CD4-positive, alpha-beta T cell treated with Interleukin-4 for 1 hour (primary cell): ENCODE measurements at regions not wholly inside any gene's neighbourhood (a gene's known extent, or its start where the extent isn't known, plus 50 kb on each side); places are given as distances from the start of the nearest gene placed in this dataset.
A peak's percentile ranks its signal among the peaks of the same experiment; 100 is the strongest.

Experiments
- DNase-seq, 2 donors: peaks; one replicate each; pipeline ENCODE4 v3.0.0-alpha.2; 2020 to 2022

DNA sequence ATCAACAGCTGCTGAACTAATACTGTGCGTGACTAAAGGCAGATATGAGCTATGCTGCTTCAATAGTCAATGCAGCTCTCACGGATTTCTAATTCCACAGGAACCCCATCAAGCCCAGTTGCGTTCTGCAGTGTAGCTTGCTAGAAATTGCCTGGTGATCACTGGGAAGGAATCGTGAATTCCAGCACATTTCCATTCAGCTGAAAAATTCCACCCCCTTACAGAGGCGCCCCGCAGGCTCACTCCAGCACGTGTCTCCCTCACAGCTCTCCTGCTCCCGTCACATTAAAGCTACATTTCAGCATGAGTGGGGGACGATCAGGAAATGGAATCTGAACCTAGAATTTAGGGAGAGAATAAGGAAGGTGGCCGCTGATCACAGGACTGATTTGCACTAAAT, 534.8 kb downstream of the TCERG1L start:
- DNase-seq = no peak

DNA sequence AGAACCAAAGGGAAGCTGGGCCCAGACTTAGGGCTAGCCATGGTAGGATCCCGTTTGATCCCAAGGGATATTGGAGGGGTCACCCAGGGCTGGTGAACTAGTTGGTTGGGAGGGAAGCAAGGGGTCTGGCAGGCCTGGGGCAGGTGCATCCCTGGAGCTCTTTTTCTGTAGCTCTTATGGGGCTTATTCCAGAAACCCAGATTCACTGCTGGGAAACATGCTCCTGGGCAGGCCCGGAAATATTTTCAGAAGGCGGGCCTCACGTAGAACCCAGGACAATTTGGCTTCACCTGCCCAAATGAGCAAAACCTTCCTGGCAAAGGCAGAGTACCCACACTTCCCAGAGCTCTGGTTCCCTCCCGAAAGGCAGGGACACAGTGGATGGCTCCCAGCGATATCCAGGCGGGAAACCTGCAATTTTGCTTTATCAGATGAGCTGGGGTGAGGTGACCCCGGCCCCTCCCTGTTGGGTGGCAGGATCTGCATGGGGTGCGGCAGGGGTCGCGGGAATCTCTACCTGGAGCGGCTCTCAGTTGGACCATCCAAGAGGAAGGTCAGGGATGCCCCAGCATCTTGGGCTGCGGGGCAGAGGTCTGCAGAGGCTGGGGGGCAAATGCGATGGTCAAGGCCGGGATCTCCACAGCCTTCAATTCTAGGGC, 533.9 kb downstream of the TCERG1L start:
- no peak for DNase-seq

DNA sequence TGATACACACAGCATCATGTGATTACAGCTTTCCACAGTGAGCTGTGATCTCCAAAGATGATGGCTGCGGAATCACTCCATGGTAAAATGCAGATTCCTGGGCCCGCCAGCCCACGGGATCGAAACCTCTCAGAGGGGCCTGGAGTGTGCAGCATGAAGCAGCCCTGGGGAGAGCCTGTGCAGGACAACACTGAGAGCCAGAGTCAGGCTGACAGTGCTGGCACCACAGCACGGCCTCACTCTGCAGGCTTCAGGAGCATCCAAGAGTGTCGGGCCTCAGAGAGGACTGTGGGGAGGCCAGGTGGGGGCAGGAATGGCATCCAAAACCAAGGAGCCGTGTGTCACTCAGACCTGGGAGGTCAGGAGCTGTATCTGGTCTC, 533.4 kb downstream of the TCERG1L start:
- DNase-seq = no peak

DNA sequence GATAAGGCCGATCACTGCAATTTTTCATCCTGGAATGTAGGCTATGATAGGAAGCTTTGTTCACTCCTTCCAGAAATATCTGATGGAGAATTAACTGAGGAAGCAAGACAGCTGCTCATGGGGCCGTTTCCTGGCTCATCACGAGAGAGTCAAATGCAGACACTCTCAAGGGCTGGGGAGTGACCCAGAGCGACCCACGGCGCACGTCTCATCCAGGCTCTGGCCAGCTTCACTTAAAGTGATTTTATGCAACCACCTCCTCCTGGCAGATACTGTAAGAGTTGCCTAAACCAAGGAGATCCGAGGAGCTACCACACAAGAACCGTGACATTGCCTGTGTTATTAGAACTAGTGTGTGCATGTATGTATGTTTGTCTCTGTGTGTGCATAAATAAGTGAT, 530.8 kb downstream of the TCERG1L start:
- no peak for DNase-seq

DNA sequence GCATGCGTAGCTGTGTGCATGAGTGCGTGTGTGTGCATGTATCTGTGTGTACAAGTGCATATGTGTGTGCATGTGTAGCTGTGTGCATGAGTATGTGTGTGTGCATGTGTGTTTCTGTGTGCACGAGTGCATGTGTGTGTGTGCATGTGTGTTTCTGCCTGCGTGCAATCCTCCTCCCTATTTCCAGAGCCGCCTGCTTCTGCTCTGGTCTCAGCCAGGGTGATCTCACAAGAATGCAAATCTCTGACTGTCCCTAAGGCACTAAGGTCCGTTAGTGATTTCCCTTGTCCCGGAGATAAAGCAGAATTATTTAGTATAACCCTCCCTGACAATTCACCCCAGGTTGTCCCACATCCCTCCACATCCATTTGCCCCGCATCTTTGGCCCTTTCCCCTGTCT, 530.3 kb downstream of the TCERG1L start:
- no peak for DNase-seq

DNA sequence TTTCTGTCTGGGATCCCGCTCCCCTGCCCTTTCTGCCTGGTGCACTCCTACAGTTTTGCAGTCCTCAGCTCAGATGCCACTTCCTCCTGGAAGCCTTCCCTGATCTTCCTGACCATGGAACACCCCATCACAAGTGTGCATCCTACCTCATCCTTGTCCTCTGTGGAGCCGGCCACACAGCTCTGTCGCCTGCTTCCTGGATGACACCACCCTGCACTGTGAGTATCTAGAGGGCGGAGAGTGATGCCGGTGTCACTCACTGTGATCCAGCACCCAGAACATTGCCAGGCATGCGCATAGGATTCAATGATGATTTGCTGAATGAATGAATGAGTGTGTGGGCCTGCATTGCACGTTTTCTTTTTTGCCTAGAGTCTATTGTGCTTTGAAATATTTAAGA, 529.9 kb downstream of the TCERG1L start:
- DNase-seq = no peak

DNA sequence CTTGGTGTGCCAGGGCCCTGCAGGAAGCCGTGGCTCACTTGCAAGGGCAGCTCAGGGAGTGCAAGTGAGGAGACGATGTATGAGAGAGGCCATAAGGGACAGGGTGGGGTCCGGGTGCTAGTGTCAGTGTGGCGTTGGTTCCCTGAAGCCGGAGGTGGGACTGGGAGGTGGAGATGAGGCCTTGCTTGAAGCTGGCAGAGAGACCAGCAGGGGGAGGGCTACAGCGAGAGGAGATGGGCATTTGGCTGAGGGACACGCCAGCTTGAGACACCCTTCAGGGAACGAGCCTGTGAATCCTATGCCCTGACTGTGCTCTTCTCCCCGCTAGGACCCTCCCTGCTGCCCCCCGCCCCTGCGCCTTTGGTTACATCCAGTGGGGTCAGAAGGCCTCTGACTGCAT, 529.1 kb downstream of the TCERG1L start:
- no peak for DNase-seq

DNA sequence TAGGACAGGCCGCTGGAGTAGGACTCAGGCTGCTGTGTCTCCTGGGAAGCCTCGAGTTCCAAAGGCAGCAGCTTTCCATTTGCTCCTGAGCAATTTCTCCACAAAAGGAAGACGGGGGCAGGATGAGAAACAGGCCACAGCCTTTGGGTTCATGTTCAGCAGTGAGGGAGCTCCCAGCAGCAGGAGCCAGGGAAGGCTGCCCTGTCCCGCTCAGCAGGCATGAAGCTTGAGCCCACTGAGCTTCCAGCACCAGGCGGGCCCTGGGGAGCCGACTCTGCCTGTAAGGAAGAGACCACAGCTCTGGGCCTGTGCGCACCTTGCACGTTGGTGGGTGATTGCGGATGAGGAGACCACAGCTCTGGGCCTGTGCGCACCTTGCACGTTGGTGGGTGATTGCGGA, 527.2 kb downstream of the TCERG1L start:
- DNase-seq = no peak

DNA sequence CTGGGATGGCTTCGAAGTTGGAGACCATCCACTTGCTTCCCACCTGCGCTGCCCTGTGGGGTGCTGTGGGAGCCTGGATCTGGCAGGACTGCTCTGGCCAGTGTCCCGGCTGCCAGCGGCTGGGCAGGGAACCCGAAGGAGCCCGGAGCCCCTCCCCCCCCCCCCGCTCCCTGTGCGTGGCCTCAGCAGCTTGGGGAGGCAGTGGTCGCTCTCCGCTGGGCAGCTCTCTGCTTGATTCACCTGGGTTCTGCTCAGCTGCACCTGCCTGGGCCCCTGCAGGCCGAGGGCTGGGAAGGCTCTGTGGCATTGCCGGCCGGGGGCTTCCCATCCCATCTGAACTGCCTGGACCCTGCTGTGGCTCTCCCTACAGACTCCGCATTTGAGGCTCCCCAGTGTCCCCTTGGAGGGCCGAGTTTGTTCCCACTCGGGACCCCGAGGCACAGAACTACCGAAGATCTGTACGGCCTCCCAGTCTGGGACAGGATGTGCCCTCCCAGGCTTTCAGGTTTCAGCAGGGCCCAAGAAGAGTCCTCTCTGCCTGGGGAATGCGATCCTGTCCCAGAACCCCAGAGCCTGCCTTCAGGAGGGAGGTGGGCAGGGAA, 525.1 kb downstream of the TCERG1L start:
- no peak for DNase-seq

DNA sequence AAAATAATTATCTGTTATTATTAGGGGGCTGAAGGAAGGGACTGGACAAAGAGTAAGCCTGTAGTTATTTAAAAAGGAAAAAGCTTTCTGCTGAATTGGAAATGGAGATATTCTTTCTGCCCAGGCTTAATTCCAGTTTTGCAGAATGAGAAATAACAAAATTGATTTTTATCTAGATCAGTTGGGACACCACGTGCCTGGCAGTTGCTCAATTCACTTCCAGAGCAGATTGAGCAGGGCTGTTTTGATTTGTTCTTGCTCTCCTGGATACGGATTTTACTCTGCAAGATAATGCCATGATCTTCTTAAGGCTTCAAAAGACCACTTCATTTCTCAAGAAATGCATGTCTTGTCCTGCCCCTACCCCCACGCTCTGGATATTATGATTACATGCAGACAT, 524.3 kb downstream of the TCERG1L start:
- no peak for DNase-seq

DNA sequence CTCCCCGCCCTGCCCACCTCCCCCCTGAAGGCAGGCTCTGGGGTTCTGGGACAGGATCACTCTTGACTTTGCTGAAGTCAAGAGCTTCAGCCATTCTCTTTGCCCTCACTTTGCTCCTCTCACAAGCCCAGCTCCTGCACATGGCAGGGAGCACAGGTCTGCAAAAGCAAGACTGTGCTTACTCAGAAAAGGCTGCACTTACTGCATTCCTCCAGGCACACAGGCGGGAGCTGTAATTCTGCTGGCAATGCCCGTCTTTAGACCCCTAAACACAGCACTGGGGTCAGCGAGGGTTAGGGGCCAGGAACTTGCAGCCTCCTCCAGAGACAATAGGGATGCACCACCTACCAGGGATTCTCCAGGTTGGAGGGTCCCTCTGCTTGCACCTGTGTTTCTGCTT, 523.7 kb downstream of the TCERG1L start:
- no peak for DNase-seq

DNA sequence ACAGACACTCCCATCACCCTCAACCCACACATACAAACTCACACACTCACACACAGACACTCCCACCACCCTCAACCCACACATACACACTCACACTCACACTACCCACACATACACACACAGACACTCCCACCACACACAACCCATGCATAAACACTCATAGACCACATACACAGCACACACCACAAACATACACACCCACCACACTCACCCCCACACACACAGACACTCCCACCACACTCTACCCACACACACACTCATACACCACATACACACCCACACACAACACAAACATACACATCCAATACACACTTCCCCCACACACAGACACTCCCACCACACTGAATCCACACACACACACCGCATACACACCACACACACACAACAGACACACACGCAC, 521.2 kb downstream of the TCERG1L start:
- DNase-seq = no peak

DNA sequence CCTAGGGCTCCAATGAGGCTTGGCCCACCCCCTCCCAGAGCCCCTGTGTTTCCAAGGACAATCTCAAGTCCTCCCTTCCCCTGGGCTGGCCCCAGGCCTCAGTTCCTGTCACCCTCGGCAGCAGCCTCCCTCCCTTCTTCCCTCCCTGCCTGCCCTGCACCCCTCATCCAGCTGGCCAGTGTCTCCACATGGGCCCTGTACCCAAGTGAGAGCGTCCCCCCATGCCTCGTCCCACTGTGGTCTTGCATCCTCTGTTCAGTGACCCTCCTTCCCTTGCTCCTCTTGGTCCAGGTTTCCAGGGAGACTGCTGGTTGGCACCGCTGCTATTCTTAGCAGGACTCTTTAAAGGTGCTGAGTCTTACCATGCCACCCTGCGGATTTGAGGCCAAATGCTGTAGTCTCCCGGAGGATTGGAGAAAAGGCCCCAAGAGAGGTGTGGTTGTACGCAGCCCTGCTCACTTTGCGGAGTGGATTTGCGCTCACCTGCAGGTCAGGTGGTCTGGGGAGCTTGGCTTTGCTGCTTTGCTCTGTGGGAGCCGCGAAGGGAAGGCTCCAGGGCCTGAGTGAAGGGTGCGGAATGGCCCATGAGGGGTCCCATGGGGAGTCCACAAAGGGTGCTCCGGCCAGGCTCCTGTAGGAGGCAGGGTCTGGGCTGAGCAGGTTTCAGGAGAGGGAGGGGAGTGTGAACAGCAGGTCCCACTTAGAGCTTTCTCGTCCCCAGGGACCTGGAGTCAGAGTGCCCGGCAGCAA, 519.2 kb downstream of the TCERG1L start:
- no peak for DNase-seq

DNA sequence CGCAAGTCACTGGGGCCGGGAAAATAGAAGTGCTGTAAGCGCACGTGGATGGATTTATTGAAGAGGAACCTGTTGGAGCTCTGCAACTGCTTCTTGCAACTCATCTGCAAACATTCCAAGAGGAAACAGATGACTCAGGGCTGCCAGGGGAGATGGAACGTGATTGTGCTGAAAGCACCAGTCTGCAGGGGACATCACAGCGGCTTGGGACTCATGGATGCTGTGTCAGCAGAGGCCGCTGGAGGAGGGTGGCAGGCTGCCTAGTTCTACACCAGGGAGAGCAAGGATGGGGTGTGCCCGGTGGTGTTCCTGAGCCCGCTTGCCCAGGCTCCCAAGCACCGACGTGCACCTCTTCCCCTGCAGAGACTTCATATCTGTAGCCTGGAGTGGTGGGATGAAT, 515.7 kb downstream of the TCERG1L start:
- no peak for DNase-seq

DNA sequence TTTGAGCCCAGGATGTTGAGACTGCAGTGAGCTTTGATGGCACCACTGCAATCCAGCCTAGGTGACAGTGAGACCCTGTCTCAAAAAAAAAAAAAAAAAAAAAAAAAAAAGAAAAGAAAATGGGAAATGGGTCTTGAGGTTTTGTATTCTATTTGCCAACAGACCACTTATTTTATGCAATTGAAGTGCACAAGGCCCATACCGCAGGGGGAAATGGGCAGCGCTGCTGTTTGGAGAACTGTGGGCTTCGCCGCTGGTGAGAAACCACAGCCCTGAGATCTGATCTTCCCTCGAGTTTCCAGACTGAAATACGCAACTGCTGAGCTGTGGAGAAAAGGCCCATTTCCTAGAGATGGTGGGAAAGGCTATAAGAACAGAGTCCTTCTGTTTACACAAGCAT, 512.0 kb downstream of the TCERG1L start:
- no peak for DNase-seq

DNA sequence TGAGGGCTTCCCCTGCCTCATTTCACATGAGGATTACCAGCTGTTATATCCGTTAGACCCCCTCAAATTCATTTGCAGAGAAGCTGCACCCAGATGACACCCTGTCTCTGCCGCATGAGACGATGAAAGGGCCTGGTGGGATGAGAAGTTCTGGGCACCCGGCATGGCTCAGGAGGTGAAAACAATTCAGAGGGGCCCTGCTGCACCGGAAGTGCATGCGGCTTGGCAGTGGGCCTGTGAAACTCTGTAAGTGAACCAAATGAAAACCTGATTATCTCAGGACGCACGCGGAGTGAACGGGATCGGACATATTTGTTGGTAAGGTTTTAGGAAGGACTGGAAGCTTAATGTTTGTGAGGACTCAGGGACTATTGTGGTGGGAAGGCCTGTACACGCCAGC, 511.2 kb downstream of the TCERG1L start:
- no peak for DNase-seq

DNA sequence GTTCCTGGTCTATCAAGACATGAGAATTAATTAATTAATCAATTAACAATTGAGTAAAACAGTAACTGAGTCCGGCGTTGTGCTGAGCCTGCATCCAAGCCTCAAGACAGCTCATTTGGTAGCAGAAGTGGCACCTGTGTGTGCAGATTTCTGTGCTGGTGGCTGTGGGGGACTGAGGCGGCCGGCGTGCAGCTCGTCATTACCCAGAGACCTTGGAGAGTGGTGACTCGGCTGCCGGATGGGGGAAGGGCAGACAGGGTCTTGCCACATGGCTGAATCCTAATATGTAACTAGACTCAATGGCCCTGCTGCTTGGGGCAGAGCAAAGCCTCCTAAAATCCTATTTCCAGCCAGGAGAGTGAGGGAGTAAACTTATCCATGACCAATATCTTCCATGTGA, 510.2 kb downstream of the TCERG1L start:
- no peak for DNase-seq

DNA sequence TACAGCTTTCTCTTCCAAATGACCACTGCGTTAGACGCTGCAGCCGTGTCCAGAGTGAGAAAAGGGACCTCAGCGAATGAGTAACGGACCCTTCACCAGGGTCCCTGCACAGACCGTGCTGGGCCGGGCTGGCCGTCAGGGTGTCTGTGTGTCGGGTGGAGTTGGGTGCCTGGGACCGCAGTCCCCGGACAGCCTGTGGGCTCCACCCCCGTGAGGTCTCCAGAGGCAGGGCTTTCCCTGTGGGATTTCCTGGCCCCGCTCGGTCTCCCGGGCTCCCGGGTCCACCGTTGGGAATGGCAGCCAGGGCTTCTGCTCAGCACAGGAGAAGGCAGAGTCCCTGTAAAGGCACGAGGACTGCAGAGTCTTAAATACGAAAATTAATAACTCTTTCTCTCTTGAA, 509.7 kb downstream of the TCERG1L start:
- no peak for DNase-seq

DNA sequence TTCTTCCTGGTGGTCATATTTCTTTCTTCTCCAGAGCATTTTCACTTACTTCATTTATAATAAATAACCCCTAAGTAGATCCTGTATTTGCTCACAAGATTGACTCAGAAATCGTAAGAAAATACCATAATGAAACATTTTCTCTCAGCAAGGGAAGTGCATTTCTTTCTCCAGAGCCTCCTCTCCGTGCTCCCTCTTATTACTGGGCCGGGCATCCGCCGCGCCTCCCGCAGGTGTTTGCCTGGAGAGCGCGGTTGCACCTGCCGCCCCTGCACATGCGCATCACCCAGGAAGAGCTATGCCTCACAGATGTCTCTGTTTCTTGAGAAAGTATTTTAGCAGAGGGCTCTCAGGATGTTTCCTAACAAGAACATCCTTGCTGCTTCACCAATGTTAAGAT, 509.2 kb downstream of the TCERG1L start:
- no peak for DNase-seq

DNA sequence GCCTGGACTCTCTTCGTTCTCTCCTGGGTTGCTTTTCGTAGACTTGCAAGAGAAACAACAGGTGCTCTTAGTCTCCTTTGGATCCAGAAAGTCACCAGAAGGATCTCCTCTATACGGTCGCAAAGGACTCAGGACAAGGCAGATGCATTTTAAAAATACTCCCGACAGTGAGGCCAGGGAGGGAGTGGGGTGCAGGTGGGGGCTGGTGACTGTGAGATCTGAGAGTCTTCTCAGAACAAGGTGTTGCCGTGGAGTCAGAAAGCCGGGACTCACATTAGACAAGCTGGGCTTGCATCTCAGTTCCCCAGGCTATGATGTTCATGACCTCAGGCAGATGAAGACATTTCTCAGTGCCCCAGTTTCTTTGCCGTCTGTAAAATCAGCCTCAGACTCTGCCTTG, 507.2 kb downstream of the TCERG1L start:
- DNase-seq = peak in 1 of 2 donors; percentile 8

DNA sequence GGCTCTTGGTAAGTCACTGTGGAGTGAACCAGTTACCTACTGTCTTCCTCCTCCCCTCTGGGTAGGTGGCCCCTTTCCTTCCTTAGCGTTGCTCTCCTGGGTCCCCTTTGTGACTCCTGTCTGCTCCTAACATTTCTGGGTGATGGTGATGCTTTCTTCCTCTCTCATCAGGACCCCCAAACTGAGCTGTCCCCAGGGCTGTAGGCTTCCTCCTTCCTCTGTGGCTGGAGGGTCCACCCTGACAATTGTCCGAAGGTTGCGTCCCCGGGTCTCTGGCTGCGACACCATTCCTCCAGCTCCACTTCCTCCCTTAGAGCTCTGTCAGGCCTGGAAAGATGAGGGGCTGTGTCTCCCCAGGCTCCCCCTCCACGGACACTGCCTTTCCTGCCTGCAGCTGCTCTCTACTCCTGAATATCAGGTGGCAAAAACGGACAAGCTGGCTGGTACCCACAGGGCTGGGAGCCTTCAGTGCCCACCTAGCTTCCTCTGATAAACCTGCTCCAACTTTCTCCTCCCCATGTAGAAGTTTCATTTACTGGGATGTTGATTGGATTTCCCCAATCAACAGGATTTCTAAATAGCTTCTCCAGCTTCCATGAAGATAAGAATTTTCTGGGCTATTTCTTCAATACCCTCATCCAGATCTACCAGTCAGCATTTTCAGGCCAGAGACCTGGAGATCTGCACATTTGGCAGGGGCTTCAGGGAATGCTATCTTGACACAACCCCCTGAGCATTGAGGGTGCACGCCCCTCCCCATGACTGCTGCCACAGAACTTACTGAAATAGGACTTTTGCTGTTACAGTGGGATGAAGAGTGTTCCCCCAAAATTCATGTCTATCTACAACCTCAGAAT, 506.5 kb downstream of the TCERG1L start:
- DNase-seq = peak in 1 of 2 donors; percentile 7

DNA sequence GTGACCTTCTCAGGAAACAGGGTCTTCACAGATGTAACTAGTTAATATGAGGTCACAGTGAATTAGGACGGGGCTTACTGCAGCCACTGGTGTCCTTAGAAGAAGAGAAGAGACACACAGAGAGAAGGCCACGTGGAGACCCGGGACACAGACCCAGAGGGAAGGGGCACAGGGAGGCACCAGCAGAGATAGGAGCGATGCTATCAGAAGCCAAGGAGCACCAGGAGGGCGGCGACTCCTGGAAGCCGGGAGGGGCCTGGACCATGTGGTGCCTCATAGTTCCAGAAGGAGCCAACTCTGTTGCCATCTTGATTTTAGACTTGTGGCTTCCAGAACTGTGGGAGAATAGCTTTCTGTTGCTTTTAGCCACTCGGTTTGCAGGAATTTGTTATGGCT, 505.9 kb downstream of the TCERG1L start:
- DNase-seq = peak in 1 of 2 donors; percentile 2

DNA sequence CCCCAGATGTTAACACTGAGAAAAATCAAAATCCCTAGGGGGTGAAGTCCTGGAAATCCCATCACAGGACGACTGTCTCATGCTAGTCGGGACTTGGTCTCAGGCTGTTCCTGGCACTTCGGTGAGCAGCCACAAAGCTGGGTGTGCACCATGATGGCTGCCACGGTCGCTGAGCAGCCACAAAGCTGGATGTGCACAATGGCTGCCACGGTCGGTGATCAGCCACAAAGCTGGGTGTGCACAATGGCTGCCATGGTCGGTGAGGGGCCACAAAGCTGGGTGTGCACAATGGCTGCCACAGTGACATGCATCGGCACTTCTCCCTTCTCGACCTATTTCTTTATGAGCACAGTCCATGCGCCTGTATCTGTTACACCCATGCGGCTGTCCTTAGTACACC, 505.1 kb downstream of the TCERG1L start:
- DNase-seq = no peak

DNA sequence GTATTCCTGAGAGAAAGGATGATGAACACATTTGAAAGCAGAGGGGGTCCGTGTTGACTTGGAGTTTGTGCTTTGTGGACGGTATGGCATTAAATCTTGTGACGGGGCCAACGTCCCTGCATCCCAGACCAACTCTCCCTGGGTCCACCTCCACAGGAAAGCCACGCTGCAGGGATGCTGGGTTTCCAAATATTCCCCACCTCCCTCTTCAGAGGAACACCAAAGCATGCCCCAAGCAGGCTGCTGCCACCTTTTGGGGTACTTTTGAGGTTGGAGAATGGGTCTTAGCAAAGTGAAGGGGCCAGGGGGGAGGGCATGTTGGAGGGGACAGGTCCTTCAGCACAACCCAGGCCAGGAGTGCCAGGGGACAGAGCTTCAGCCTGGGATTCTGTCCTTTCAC, 504.4 kb downstream of the TCERG1L start:
- DNase-seq = no peak
